Tibial nerve (tissue), 4 donors: ENCODE measurements at regions not wholly inside any gene's neighbourhood (a gene's known extent, or its start where the extent isn't known, plus 50 kb on each side); places are given as distances from the start of the nearest gene placed in this dataset.
"Not testable (repeated sequence)": the region's sequence is repeated elsewhere in the genome, so short reads cannot be mapped to it uniquely, and the experiment has no call there.

ENCODE experiments used
- DNase-seq, 2 donors: peaks; one replicate each; pipeline ENCODE4 v3.0.0-alpha.2; 2019; ENCODE audit warnings: low spot score in 2 of 2
- H3K27ac ChIP-seq, 4 donors: fragments of 200-600 bp; sonication (generic) in 3 of 4; one replicate each; pipeline ENCODE4 v1.5.1; 2017 to 2019; ENCODE audit warnings: mild to moderate bottlenecking in 1 of 4
- H3K27me3 ChIP-seq, 2 donors: fragments of 200-600 bp; sonication (generic) in 1 of 2; one replicate each; pipeline versions ENCODE4 v1.5.1 to v1.6.0; 2017 to 2019
- H3K36me3 ChIP-seq, 3 donors: fragments of 200-600 bp; sonication (generic); one replicate each; pipeline ENCODE4 v1.5.1; 2018 to 2019
- H3K4me1 ChIP-seq, 4 donors: fragments of 200-600 bp; sonication (generic) in 3 of 4; one replicate each; pipeline ENCODE4 v1.5.1; 2017 to 2019
- H3K4me3 ChIP-seq, 4 donors: fragments of 200-600 bp; sonication (generic) in 3 of 4; one replicate each; pipeline ENCODE4 v1.5.1; 2017 to 2019; ENCODE audit warnings: mild to moderate bottlenecking in 1 of 4, moderate library complexity in 1 of 4
- H3K9me3 ChIP-seq, 4 donors: fragments of 200-600 bp; sonication (generic) in 3 of 4; one replicate each; pipeline ENCODE4 v1.5.1; 2017 to 2019
- CTCF ChIP-seq, 5 experiments: fragments of 200-600 bp in 3 of 5; fragments of 450-650 bp in 2 of 5; sonication (generic) in 3 of 5; IDR thresholded peaks; one replicate each; pipeline ENCODE4 v1.5.1; 2016 to 2019; ENCODE audit warnings: antibody characterized with exemption in 5 of 5, mild to moderate bottlenecking in 3 of 5, moderate library complexity in 2 of 5
- EP300 ChIP-seq, 2 donors: sonication (generic); formaldehyde crosslinking; IDR thresholded peaks; one replicate each; pipeline ENCODE4 v1.6.1; 2017; ENCODE audit warnings: antibody characterized with exemption in 2 of 2, mild to moderate bottlenecking in 1 of 2
- POLR2A ChIP-seq, 2 donors: fragments of 450-650 bp; IDR thresholded peaks; one replicate each; pipeline ENCODE4 v1.6.1; 2017; ENCODE audit warnings: antibody characterized with exemption in 2 of 2, mild to moderate bottlenecking in 2 of 2, moderate library complexity in 2 of 2
- WGBS, 2 donors: methylation state at CpG; one replicate each; pipeline ENCODE4 v1.1.5; 2018; 5-methylcytosine and 5-hydroxymethylcytosine counted together

- 83 to 86% methylated on average over 6 of the region's 6 CpGs for WGBS, 2 donors
- DNase-seq = no peak
- TF ChIP-seq POLR2A (IDR thresholded peaks at IDR 0.05) (no peak), EP300 (IDR thresholded peaks at IDR 0.05) (no peak), CTCF (IDR thresholded peaks at IDR 0.05) (no peak)
- H3K27ac ChIP-seq = no peak overlapping the region
- H3K4me1 ChIP-seq = peaks cover 0 to 16% (median 10%) of the 10 kb centered on the region in 4 donors
- no peak overlapping the region for H3K4me3 ChIP-seq
- no peaks in the 10 kb centered on the region for H3K9me3 ChIP-seq
- no peaks in the 10 kb centered on the region for H3K27me3 ChIP-seq
- H3K36me3 ChIP-seq = no peaks in the 10 kb centered on the region
These were observed 82.8 kb downstream of the BTG1 start for GRCh38 chr12:92062539-92063493.

GRCh38 chr12:92061061-92061460, 84.6 kb downstream of the BTG1 start:
- H3K4me1 ChIP-seq = peaks cover 0 to 16% (median 10%) of the 10 kb centered on the region in 4 donors
- no peak overlapping the region for H3K27ac ChIP-seq
- no peak for DNase-seq
- no peak overlapping the region for H3K4me3 ChIP-seq
- H3K9me3 ChIP-seq = no peaks in the 10 kb centered on the region
- no peaks in the 10 kb centered on the region for H3K27me3 ChIP-seq
- no peak for TF ChIP-seq POLR2A (IDR thresholded peaks at IDR 0.05)
- no peak for TF ChIP-seq EP300 (IDR thresholded peaks at IDR 0.05)
- no peak for TF ChIP-seq CTCF (IDR thresholded peaks at IDR 0.05)
- H3K36me3 ChIP-seq = no peaks in the 10 kb centered on the region

- H3K4me3 ChIP-seq = no peak overlapping the region
- TF ChIP-seq EP300 (IDR thresholded peaks at IDR 0.05) (peak in 1 of 2 donors; percentile 27), CTCF (IDR thresholded peaks at IDR 0.05) (no peak)
- no peaks in the 10 kb centered on the region for H3K36me3 ChIP-seq
- DNase-seq = no peak
- H3K27ac ChIP-seq = no peak overlapping the region
- H3K9me3 ChIP-seq = no peaks in the 10 kb centered on the region
- no peaks in the 10 kb centered on the region for H3K27me3 ChIP-seq
- H3K4me1 ChIP-seq = peaks cover 0 to 12% (median 7%) of the 10 kb centered on the region in 4 donors
- WGBS, 2 donors = 75 to 82% methylated on average over 2 of the region's 2 CpGs
These were observed 85.7 kb downstream of the BTG1 start for GRCh38 chr12:92059960-92060359.

GRCh38 chr12:92058664-92059063, 87.0 kb downstream of the BTG1 start:
- Histone ChIP-seq H3K27me3 (no peaks in the 10 kb centered on the region), H3K4me1 (peaks cover 0 to 8% (median 0%) of the 10 kb centered on the region in 4 donors), H3K4me3 (no peak overlapping the region), H3K27ac (no peak overlapping the region), H3K36me3 (no peaks in the 10 kb centered on the region), H3K9me3 (no peaks in the 10 kb centered on the region)
- DNase-seq = no peak
- TF ChIP-seq POLR2A (IDR thresholded peaks at IDR 0.05) (no peak), EP300 (IDR thresholded peaks at IDR 0.05) (no peak), CTCF (IDR thresholded peaks at IDR 0.05) (no peak)
- 95 to 96% methylated on average over 1 of the region's 1 CpG for WGBS, 2 donors

GRCh38 chr12:92056756-92057155, 88.9 kb downstream of the BTG1 start:
- not testable (repeated sequence) for H3K27me3 ChIP-seq, H3K36me3 ChIP-seq, H3K27ac ChIP-seq, H3K4me3 ChIP-seq, H3K9me3 ChIP-seq, H3K4me1 ChIP-seq, DNase-seq
- WGBS, 2 donors = 94 to 96% methylated on average over 1 of the region's 1 CpG
